ENCODE measurements at regions not wholly inside any gene's neighbourhood (a gene's known extent, or its start where the extent isn't known, plus 50 kb on each side); places are given as distances from the start of the nearest gene placed in this dataset.

- no peak for TF ChIP-seq TCF4 (CRISPR knock-in tag; IDR thresholded peaks at IDR 0.05; ENCODE audit: borderline replicate concordance)
- no peak for TF ChIP-seq ZNF70 (CRISPR knock-in tag; IDR thresholded peaks at IDR 0.05)
- no peak for TF ChIP-seq TOX (CRISPR knock-in tag; IDR thresholded peaks at IDR 0.05; ENCODE audit: borderline replicate concordance)
- TF ChIP-seq GLIS3 (CRISPR knock-in tag; IDR thresholded peaks at IDR 0.05), result no peak
- no peak for TF ChIP-seq BACH2 (CRISPR knock-in tag; IDR thresholded peaks at IDR 0.05; ENCODE audit: borderline replicate concordance)
- no peak for TF ChIP-seq OSR1 (CRISPR knock-in tag; IDR thresholded peaks at IDR 0.05)
- no peak for TF ChIP-seq CSRNP3 (CRISPR knock-in tag; IDR thresholded peaks at IDR 0.05)
- TF ChIP-seq CSDC2 (CRISPR knock-in tag; IDR thresholded peaks at IDR 0.05), result no peak
- no peak for TF ChIP-seq SNAI2 (CRISPR knock-in tag; IDR thresholded peaks at IDR 0.05)
- no peak for TF ChIP-seq PPARA (CRISPR knock-in tag; IDR thresholded peaks at IDR 0.05; ENCODE audit: borderline replicate concordance)
- no peak for TF ChIP-seq ZFP30 (CRISPR knock-in tag; IDR thresholded peaks at IDR 0.05)
- no peak for TF ChIP-seq RARB (CRISPR knock-in tag; IDR thresholded peaks at IDR 0.05)
- TF ChIP-seq CREB5 (CRISPR knock-in tag; IDR thresholded peaks at IDR 0.05; ENCODE audit: low read depth), result no peak
- TF ChIP-seq ZC3H10 (CRISPR knock-in tag; IDR thresholded peaks at IDR 0.05), result no peak
- TF ChIP-seq PATZ1 (CRISPR knock-in tag; IDR thresholded peaks at IDR 0.05; ENCODE audit: borderline replicate concordance), result no peak
- ATAC-seq, result no peak
Observed at GRCh38 chr10:10873915-10874314, 143.8 kb upstream of the CELF2 start.

- TF ChIP-seq ZNF8 (CRISPR knock-in tag; IDR thresholded peaks at IDR 0.05) (no peak), SNAI2 (CRISPR knock-in tag; IDR thresholded peaks at IDR 0.05) (no peak), TCF4 (CRISPR knock-in tag; IDR thresholded peaks at IDR 0.05; ENCODE audit: borderline replicate concordance) (no peak), POU6F1 (CRISPR knock-in tag; IDR thresholded peaks at IDR 0.05; ENCODE audit: borderline replicate concordance, low read depth) (no peak), ZNF565 (CRISPR knock-in tag; conservative IDR thresholded peaks at IDR 0.05; ENCODE audit: low read depth) (no peak), RARB (CRISPR knock-in tag; IDR thresholded peaks at IDR 0.05) (no peak), ZFP3 (CRISPR knock-in tag; IDR thresholded peaks at IDR 0.05) (no peak), ZNF70 (CRISPR knock-in tag; IDR thresholded peaks at IDR 0.05) (no peak), OSR1 (CRISPR knock-in tag; IDR thresholded peaks at IDR 0.05) (no peak), CSRNP3 (CRISPR knock-in tag; IDR thresholded peaks at IDR 0.05) (no peak), CREB5 (CRISPR knock-in tag; IDR thresholded peaks at IDR 0.05; ENCODE audit: low read depth) (no peak), BACH2 (CRISPR knock-in tag; IDR thresholded peaks at IDR 0.05; ENCODE audit: borderline replicate concordance) (no peak), PPARA (CRISPR knock-in tag; IDR thresholded peaks at IDR 0.05; ENCODE audit: borderline replicate concordance) (no peak), TSHZ2 (CRISPR knock-in tag; IDR thresholded peaks at IDR 0.05) (no peak), GLIS3 (CRISPR knock-in tag; IDR thresholded peaks at IDR 0.05) (no peak), ZC3H10 (CRISPR knock-in tag; IDR thresholded peaks at IDR 0.05) (no peak), TOX (CRISPR knock-in tag; IDR thresholded peaks at IDR 0.05; ENCODE audit: borderline replicate concordance) (no peak), PATZ1 (CRISPR knock-in tag; IDR thresholded peaks at IDR 0.05; ENCODE audit: borderline replicate concordance) (no peak)
- ATAC-seq, result no peak
Observed at GRCh38 chr10:10878963-10879362, 138.7 kb upstream of the CELF2 start.
